H1 (cell line): ENCODE measurements at regions not wholly inside any gene's neighbourhood (a gene's known extent, or its start where the extent isn't known, plus 50 kb on each side); places are given as distances from the start of the nearest gene placed in this dataset.

Experiments
- CHD2 ChIP-seq: IDR thresholded peaks from 2 replicates; pipeline ENCODE4 v1.6.1; 2012; ENCODE audit warnings: low read length, improper control_type of control experiment
- CTCF ChIP-seq, 3 experiments: IDR thresholded peaks; 1 replicate in 2 of 3; 2 replicates in 1 of 3; pipeline versions ENCODE4 v1.5.1 to v1.6.1; 2011; ENCODE audit warnings: low read length in 3 of 3, mild to moderate bottlenecking in 3 of 3, inconsistent platforms in 2 of 3, low read depth in 1 of 3, moderate library complexity in 1 of 3; ENCODE audit not compliant: insufficient read depth in 1 of 3; ENCODE audit errors: control extremely low read depth in 1 of 3
- EGR1 ChIP-seq: IDR thresholded peaks from 2 replicates; pipeline ENCODE4 v1.6.1; 2011; ENCODE audit warnings: low read depth, low read length, borderline replicate concordance
- EP300 ChIP-seq, 2 experiments: IDR thresholded peaks; 1 replicate in 1 of 2; 2 replicates in 1 of 2; pipeline ENCODE4 v1.6.1; 2011 to 2012; ENCODE audit warnings: low read depth in 2 of 2, low read length in 2 of 2, mild to moderate bottlenecking in 2 of 2, borderline replicate concordance in 1 of 2, inconsistent platforms in 1 of 2, moderate library complexity in 1 of 2
- EZH2 ChIP-seq: fragments of 200-600 bp; sonication (generic); IDR thresholded peaks from 2 replicates; pipeline ENCODE4 v1.7.1; 2012; ENCODE audit warnings: low read depth, mild to moderate bottlenecking, moderate library complexity, low read length, inconsistent platforms; ENCODE audit not compliant: severe bottlenecking
- POLR2A ChIP-seq, 2 experiments: IDR thresholded peaks; 1 replicate in 1 of 2; 2 replicates in 1 of 2; pipeline ENCODE4 v1.6.1; 2011; ENCODE audit warnings: low read depth in 2 of 2, low read length in 2 of 2, mild to moderate bottlenecking in 2 of 2; ENCODE audit errors: control extremely low read depth in 1 of 2
- POLR2AphosphoS5 ChIP-seq: IDR thresholded peaks from 2 replicates; pipeline ENCODE4 v1.6.1; 2011; ENCODE audit warnings: low read depth, low read length
- SAP30 ChIP-seq: fragments of 300-600 bp; sonication (generic); IDR thresholded peaks from 2 replicates; pipeline ENCODE4 v1.7.1; 2012; ENCODE audit warnings: low read length, moderate library complexity, mild to moderate bottlenecking, inconsistent platforms; ENCODE audit not compliant: insufficient read depth, insufficient replicate concordance
- SP1 ChIP-seq: IDR thresholded peaks from 2 replicates; pipeline ENCODE4 v1.6.1; 2011; ENCODE audit warnings: low read depth, low read length
- SUZ12 ChIP-seq: fragments of 200-600 bp; sonication (generic); IDR thresholded peaks from 2 replicates; pipeline ENCODE4 v1.6.1; 2012; ENCODE audit warnings: mild to moderate bottlenecking, inconsistent platforms, low read length, moderate library complexity, mixed read lengths
- YY1 ChIP-seq: IDR thresholded peaks from 2 replicates; pipeline ENCODE4 v1.6.1; 2011; ENCODE audit warnings: low read depth, mild to moderate bottlenecking, low read length
- ZNF274 ChIP-seq: IDR thresholded peaks from 2 replicates; pipeline ENCODE4 v1.7.0; 2012; ENCODE audit warnings: low read length, borderline replicate concordance; ENCODE audit errors: extremely low read depth
- TF ChIP-seq, protein P1 (sequence below): IDR thresholded peaks from 2 replicates; pipeline ENCODE4 v1.6.1; 2012; ENCODE audit warnings: inconsistent platforms

GRCh38 chr6:105882828-105883227 lies 203.3 kb upstream of the PRDM1 start:
- TF ChIP-seq ZNF274 (no peak), POLR2AphosphoS5 (no peak), YY1 (no peak), CTCF (IDR thresholded peaks at IDR 0.05; ENCODE audit: control extremely low read depth in 1 of 3, insufficient read depth in 1 of 3, low read depth in 1 of 3, low read length in 3 of 3) (no peak), SAP30 (no peak), POLR2A (IDR thresholded peaks at IDR 0.05; ENCODE audit: control extremely low read depth in 1 of 2, low read depth in 2 of 2, low read length in 2 of 2) (no peak), SUZ12 (no peak), SP1 (no peak), EZH2 (no peak), CHD2 (no peak), EGR1 (no peak), EP300 (IDR thresholded peaks at IDR 0.05; ENCODE audit: borderline replicate concordance in 1 of 2, low read depth in 2 of 2, low read length in 2 of 2) (no peak)
- TF ChIP-seq, protein P1, sequence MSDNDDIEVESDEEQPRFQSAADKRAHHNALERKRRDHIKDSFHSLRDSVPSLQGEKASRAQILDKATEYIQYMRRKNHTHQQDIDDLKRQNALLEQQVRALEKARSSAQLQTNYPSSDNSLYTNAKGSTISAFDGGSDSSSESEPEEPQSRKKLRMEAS, result no peak
